Heart left ventricle (tissue), 16 donors: ENCODE measurements at regions not wholly inside any gene's neighbourhood (a gene's known extent, or its start where the extent isn't known, plus 50 kb on each side); places are given as distances from the start of the nearest gene placed in this dataset.

Experiments used
- ATAC-seq, 4 donors: fragments of 200-7000 bp; cut with Tn5 transposase; one replicate each; pipeline ENCODE4 v1.9.1; 2020 to 2022; ENCODE audit warnings: moderate library complexity in 4 of 4, mild to moderate bottlenecking in 3 of 4, moderate number of reproducible peaks in 1 of 4
- DNase-seq, 5 donors: peaks; one replicate each; pipeline ENCODE4 v3.0.0-alpha.2; 2020
- H3K27ac ChIP-seq, 12 donors: fragments of 200-600 bp; sonication (generic) in 4 of 12; one replicate each; pipeline versions ENCODE4 v1.5.0 to v1.8.0; 2016 to 2022; ENCODE audit warnings: mild to moderate bottlenecking in 2 of 12
- H3K27me3 ChIP-seq, 9 donors: fragments of 200-600 bp; sonication (generic) in 2 of 9; one replicate each; pipeline versions ENCODE4 v1.5.1 to v1.8.0; 2016 to 2022; ENCODE audit warnings: mild to moderate bottlenecking in 3 of 9
- H3K36me3 ChIP-seq, 9 donors: fragments of 200-600 bp; sonication (generic) in 2 of 9; one replicate each; pipeline versions ENCODE4 v1.5.0 to v1.8.0; 2018 to 2022; ENCODE audit warnings: mild to moderate bottlenecking in 2 of 9
- H3K4me1 ChIP-seq, 12 donors: fragments of 200-600 bp; sonication (generic) in 4 of 12; one replicate each; pipeline versions ENCODE4 v1.5.0 to v1.8.0; 2016 to 2022; ENCODE audit warnings: mild to moderate bottlenecking in 3 of 12
- H3K4me3 ChIP-seq, 12 donors: fragments of 200-600 bp; sonication (generic) in 4 of 12; one replicate each; pipeline versions ENCODE4 v1.5.0 to v1.8.0; 2017 to 2022; ENCODE audit warnings: mild to moderate bottlenecking in 9 of 12, moderate library complexity in 4 of 12
- H3K9me3 ChIP-seq, 12 donors: fragments of 200-600 bp; sonication (generic) in 4 of 12; one replicate each; pipeline versions ENCODE4 v1.5.0 to v1.8.0; 2016 to 2022; ENCODE audit warnings: mild to moderate bottlenecking in 1 of 12
- POLR2A ChIP-seq, 2 donors: fragments of 450-650 bp; IDR thresholded peaks; one replicate each; pipeline ENCODE4 v1.6.1; 2017; ENCODE audit warnings: antibody characterized with exemption in 2 of 2, mild to moderate bottlenecking in 2 of 2, moderate library complexity in 2 of 2
- WGBS, 4 donors: extraction: QIAGEN DNeasy Blood & Tissue Kit in 2 of 4; methylation state at CpG; one replicate each; pipeline versions ENCODE4 v1.1.5 to v1.1.7; 2013 to 2018; 5-methylcytosine and 5-hydroxymethylcytosine counted together
- intact Hi-C, 10 donors: fragments of 100-400 bp; cut with DNase I; formaldehyde crosslinking; loops; one replicate each; pipeline versions ENCODE4 v1.11.1 to v1.14.2; 2022
- TF ChIP-seq, protein P1 (sequence below), 12 donors: fragments of 200-600 bp; sonication (generic) in 4 of 12; IDR thresholded peaks; one replicate each; pipeline versions ENCODE4 v1.5.0 to v1.8.0; 2018 to 2022; ENCODE audit warnings: antibody characterized with exemption in 12 of 12, mild to moderate bottlenecking in 5 of 12
- donor health status: ischemic (EF 13 %, LVEDD 7.1; RV severe dilation, severe dysfunction).
- donor health status: healthy with polysubstance abuse.
- donor health status: DM: no; HTN: yes; CAD: no.
- donor health status: DM: no; HTN: no; CAD: no.
- donor health status: ischemic (EF 25% LVEDD 6.9; RV normal size, moderate dysfunction).
- donor health status: ischemic (EF 25% LVEDD 5.7; RV mildly dilated, moderate dysfunction).
- donor health status: healthy.
- donor health status: DM: yes; HTN: yes; CAD: no.
- donor health status: ischemic (EF 35%, LVEDD 5.7; RV mildly dilated, moderate dysfunction).
- donor health status: nonischemic (EF 11% LVEDD 7.7; RV severe dilation, severe dysfunction).
- donor health status: DM: yes; HTN: yes; CAD: no.
- donor health status: PGD.
- donor health status: ischemic (EF 29% LVEDD 5.4; RV normal size, mild dysfunction).
- donor health status: nonischemic (EF 23%, LVEDD 6.1; RV moderate dilation, normal function).

DNA sequence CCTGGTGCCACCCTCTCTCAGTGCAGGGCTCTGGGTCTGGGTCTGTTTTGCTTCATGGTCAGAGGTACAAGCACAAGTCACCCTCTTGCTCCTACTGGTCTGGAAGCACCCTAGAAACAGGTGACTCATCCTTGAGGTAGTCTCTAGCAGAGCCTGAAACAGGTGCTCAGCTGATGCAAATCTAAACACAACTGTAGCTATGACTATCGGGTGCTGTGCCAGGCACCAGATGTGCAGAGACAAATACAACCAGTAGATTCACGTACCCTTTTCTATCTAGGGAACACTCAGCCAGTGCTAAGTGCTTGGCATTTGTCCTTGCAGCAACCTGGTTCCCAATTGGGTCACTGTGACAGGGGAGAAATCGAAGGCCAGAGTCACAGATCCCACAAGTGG, 140.9 kb upstream of the MYCN start:
- WGBS, 4 donors: 51 to 79% (median 59%) methylated on average over 2 to 3 of the region's 3 CpGs
- peaks cover 0 to 12% (median 0%) of the 10 kb centered on the region in 9 donors for H3K27me3 ChIP-seq
- H3K9me3 ChIP-seq: no peaks in the 10 kb centered on the region
- peak in 3 of 4 donors; percentile 9 to 59 (median 53) for ATAC-seq
- TF ChIP-seq, protein P1, sequence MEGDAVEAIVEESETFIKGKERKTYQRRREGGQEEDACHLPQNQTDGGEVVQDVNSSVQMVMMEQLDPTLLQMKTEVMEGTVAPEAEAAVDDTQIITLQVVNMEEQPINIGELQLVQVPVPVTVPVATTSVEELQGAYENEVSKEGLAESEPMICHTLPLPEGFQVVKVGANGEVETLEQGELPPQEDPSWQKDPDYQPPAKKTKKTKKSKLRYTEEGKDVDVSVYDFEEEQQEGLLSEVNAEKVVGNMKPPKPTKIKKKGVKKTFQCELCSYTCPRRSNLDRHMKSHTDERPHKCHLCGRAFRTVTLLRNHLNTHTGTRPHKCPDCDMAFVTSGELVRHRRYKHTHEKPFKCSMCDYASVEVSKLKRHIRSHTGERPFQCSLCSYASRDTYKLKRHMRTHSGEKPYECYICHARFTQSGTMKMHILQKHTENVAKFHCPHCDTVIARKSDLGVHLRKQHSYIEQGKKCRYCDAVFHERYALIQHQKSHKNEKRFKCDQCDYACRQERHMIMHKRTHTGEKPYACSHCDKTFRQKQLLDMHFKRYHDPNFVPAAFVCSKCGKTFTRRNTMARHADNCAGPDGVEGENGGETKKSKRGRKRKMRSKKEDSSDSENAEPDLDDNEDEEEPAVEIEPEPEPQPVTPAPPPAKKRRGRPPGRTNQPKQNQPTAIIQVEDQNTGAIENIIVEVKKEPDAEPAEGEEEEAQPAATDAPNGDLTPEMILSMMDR (IDR thresholded peaks at IDR 0.05): no peak
- H3K4me1 ChIP-seq: peaks cover 0 to 18% (median 9%) of the 10 kb centered on the region in 12 donors
- intact Hi-C loops: no loop called here
- no peaks in the 10 kb centered on the region for H3K36me3 ChIP-seq
- H3K27ac ChIP-seq: no peak overlapping the region
- H3K4me3 ChIP-seq: no peak overlapping the region
- DNase-seq: peak in 1 of 5 donors; percentile 34

DNA sequence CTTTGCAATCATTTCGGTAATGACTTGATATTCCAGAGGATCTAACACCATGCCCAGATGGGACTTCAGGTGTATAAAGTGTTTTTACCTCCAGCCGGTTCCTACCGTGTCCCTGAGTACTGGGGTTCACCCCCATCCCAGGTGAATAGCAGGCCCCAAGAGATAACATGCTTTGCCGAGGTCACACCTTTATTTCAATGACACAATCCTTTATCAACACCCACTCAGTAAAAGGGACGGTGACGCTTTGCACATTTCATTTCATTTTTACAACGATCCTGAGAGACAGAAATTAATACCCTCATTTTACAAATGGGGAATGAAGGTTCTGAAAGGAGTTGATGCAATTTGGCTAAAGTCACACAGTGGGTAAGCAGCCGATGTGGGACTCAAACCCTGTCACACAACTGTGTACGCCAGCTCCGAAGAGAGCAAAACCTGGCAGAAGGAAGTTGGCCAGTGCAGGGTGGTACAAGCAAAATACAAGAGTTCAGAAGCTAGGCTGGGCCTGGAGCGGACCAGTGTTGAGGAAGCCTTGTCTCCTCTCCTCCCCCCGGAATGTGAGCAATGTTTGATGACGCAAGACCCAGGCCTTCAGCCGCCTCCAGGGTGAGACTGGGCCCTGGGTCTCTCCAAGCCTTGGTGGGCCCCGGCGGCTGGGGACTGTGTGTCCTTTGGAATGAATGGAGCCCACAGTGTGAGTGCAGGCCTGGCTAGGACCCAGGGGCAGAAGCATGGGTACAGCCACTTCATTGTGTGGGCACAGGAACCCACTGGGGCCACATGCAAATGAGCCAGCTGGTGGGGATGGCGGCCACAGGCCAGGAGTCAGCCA, 139.6 kb upstream of the MYCN start:
- whole genome bisulfite sequencing, 4 donors: 89 to 95% (median 91%) methylated on average over 13 to 17 of the region's 17 CpGs
- ATAC-seq: peak in 1 of 4 donors; percentile 17
- Histone ChIP-seq H3K27me3 (peaks cover 0 to 11% (median 0%) of the 10 kb centered on the region in 9 donors), H3K27ac (no peak overlapping the region), H3K4me1 (peaks cover 0 to 14% (median 3%) of the 10 kb centered on the region in 12 donors), H3K9me3 (no peaks in the 10 kb centered on the region), H3K4me3 (no peak overlapping the region), H3K36me3 (no peaks in the 10 kb centered on the region)
- intact Hi-C loops: no loop called here
- no peak for TF ChIP-seq POLR2A (IDR thresholded peaks at IDR 0.05)
- TF ChIP-seq, protein P1 (IDR thresholded peaks at IDR 0.05): no peak
- peak in 1 of 5 donors; percentile 30 for DNase-seq

DNA sequence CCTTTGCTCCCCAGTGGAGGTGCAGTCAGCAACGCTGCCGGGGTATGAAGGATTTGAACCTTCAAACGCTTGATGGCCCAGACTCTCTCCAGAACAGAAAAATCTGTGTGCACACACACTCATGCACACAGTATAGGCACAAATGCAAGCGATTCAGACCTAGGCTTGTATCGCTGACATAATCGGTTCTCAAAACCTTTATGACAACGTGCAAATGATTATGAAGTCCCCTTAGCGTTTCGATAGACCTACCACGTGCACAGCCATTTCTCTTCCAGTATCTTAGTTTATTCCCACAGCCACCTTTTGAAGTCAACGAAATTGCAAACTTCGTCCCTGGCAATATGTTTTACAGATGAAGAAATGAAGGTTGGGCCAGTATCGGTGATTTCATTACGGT, 138.9 kb upstream of the MYCN start:
- no peaks in the 10 kb centered on the region for H3K9me3 ChIP-seq
- TF ChIP-seq, protein P1 (IDR thresholded peaks at IDR 0.05): no peak
- no peak for TF ChIP-seq POLR2A (IDR thresholded peaks at IDR 0.05)
- intact Hi-C loops: no loop called here
- ATAC-seq: no peak
- no peaks in the 10 kb centered on the region for H3K36me3 ChIP-seq
- no peak overlapping the region for H3K4me3 ChIP-seq
- WGBS, 4 donors: 95 to 98% (median 97%) methylated on average over 14 of the region's 14 CpGs
- peaks cover 0 to 14% (median 0%) of the 10 kb centered on the region in 12 donors for H3K4me1 ChIP-seq
- H3K27ac ChIP-seq: no peak overlapping the region
- peaks cover 0 to 3% (median 0%) of the 10 kb centered on the region in 9 donors for H3K27me3 ChIP-seq
- no peak for DNase-seq

DNA sequence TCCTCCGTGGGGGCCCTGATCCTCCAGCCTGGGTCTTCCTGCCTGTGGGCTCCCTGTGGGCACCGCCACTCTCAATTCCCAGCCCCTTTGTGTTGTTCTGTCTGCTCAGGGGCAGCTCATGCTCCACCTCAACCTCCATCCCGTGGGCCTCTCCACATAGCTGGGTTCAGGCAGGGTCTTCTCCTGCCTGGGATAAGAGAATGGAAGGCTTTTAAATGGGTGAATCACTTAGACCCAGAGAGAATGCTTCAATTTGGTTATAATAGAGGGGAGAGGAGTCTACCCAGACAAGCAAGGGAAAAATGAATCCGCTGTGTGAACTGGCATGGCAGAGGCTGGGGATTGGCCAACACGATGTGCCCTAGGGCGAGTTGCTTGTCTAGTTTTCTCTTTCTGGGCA, 138.4 kb upstream of the MYCN start:
- Histone ChIP-seq H3K4me1 (peaks cover 0 to 14% (median 0%) of the 10 kb centered on the region in 12 donors), H3K36me3 (no peaks in the 10 kb centered on the region), H3K27ac (no peak overlapping the region), H3K4me3 (no peak overlapping the region), H3K27me3 (peaks cover 0 to 3% (median 0%) of the 10 kb centered on the region in 9 donors), H3K9me3 (no peaks in the 10 kb centered on the region)
- 94 to 95% (median 95%) methylated on average over 6 of the region's 6 CpGs for WGBS, 4 donors
- ATAC-seq (no peak), DNase-seq (no peak)
- intact Hi-C loops: no loop called here
- TF ChIP-seq, protein P1 (IDR thresholded peaks at IDR 0.05): no peak
- TF ChIP-seq POLR2A (IDR thresholded peaks at IDR 0.05): no peak
